ENCODE measurements at regions not wholly inside any gene's neighbourhood (a gene's known extent, or its start where the extent isn't known, plus 50 kb on each side); places are given as distances from the start of the nearest gene placed in this dataset.
"Not testable (repeated sequence)": the region's sequence is repeated elsewhere in the genome, so short reads cannot be mapped to it uniquely, and the experiment has no call there.

DNA sequence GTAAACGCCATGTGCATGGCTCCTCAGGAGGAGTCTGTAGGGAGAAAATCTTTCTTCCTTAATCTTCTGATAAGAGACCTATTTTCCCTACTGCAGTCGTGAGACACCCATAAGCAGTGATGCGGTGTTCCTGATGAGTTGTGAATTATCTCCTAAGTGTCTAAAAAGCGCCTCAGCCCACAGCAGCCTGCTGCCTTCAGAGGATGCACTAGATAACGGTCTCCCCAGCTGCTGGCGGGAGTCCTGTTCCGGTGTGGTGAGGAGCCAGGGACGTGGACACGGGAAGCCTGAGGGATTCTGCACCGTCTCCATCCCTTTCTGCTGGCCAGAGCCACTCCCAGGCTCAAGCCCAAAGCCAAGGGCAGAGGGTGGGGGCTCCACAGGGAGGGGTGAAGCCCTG is 240.9 kb upstream of the SFSWAP start:
- CTCF ChIA-PET (ENCODE audit: partially characterized antibody): interaction anchor here (0.7 kb wide), 1 partner anchor 16 kb away, joined by 4 read pairs; no protein-coding TSS in a partner anchor
- H4K5ac ChIP-seq (ENCODE audit: insufficient read length, low read depth, low read length); H3K27ac ChIP-seq (ENCODE audit: low read depth, low read length); H3K9me3 ChIP-seq (ENCODE audit: insufficient read depth in 2 of 2, low read depth in 1 of 2, low read length in 1 of 2); H3K36me3 ChIP-seq (ENCODE audit: control insufficient read depth in 2 of 4, insufficient read depth in 4 of 4, low read length in 3 of 4); H3K27me3 ChIP-seq (replicated peaks in 1 of 4; ENCODE audit: control insufficient read depth in 3 of 4, extremely low read depth in 1 of 4, insufficient read depth in 3 of 4, low read length in 3 of 4); H3K4ac ChIP-seq (replicated peaks; ENCODE audit: insufficient read length, low read depth, low read length); H3K79me1 ChIP-seq (ENCODE audit: low read depth, low read length); H3K14ac ChIP-seq (ENCODE audit: insufficient read length); POLR2A ChIA-PET (ENCODE audit: partially characterized antibody); H3K4me2 ChIP-seq (ENCODE audit: insufficient read depth in 1 of 2, low read depth in 2 of 2, low read length in 2 of 2); H2BK12ac ChIP-seq (ENCODE audit: low read depth, low read length); H3K79me2 ChIP-seq (ENCODE audit: control insufficient read depth in 1 of 2, insufficient read depth in 2 of 2, low read length in 2 of 2); H3K56ac ChIP-seq (replicated peaks; ENCODE audit: insufficient read length, low read depth, low read length); H3K4me3 ChIP-seq (ENCODE audit: extremely low read depth in 1 of 4, insufficient read depth in 2 of 4, low read depth in 3 of 4, low read length in 4 of 4); FAIRE-seq; H2AFZ ChIP-seq (ENCODE audit: low read length); H3K4me1 ChIP-seq (replicated peaks in 1 of 4; ENCODE audit: control insufficient read depth in 3 of 4, insufficient read depth in 4 of 4, low read length in 3 of 4); H2BK120ac ChIP-seq (replicated peaks; ENCODE audit: low read depth, low read length); H3K18ac ChIP-seq (ENCODE audit: extremely low read depth, low read length); H2BK5ac ChIP-seq (ENCODE audit: low read depth, low read length); H4K20me1 ChIP-seq (replicated peaks in 1 of 2; ENCODE audit: control insufficient read depth in 1 of 2, insufficient read depth in 2 of 2, low read length in 2 of 2); H4K8ac ChIP-seq (ENCODE audit: extremely low read depth, insufficient read depth, low read length); H3K23me2 ChIP-seq (ENCODE audit: low read depth, low read length); H4K91ac ChIP-seq (replicated peaks; ENCODE audit: insufficient read length, low read length); H2BK20ac ChIP-seq (ENCODE audit: low read length); H3K23ac ChIP-seq (ENCODE audit: insufficient read length); H3K9ac ChIP-seq (replicated peaks in 1 of 4; ENCODE audit: extremely low read depth in 1 of 4, low read depth in 3 of 4, low read length in 3 of 4); DNase-seq (ENCODE audit: low read depth in 1 of 2, low spot score in 2 of 2); H2BK15ac ChIP-seq (ENCODE audit: low read length); H2AK5ac ChIP-seq (ENCODE audit: low read depth, low read length): not testable (repeated sequence)
- WGBS, 2 experiments (ENCODE audit: extremely low coverage in 1 of 2, insufficient coverage in 1 of 2, insufficient read length in 1 of 2, insufficient replicate concordance in 2 of 2, low coverage in 1 of 2, low lambda C conversion rate in 2 of 2, missing lambda C conversion rate in 1 of 2): 92% methylated on average over 2 of the region's 10 CpGs; no CpG with 5 or more reads in 1 of the 2 experiments

All from H1 (cell line).